Spleen (tissue), 11 donors: ENCODE measurements at regions not wholly inside any gene's neighbourhood (a gene's known extent, or its start where the extent isn't known, plus 50 kb on each side); places are given as distances from the start of the nearest gene placed in this dataset.
"Not testable (repeated sequence)": the region's sequence is repeated elsewhere in the genome, so short reads cannot be mapped to it uniquely, and the experiment has no call there.

Experiments used
- DNase-seq: peaks from one replicate; pipeline ENCODE4 v3.0.0-alpha.2; 2020
- H3K27ac ChIP-seq, 8 donors: fragments of 200-600 bp; sonication (generic) in 7 of 8; 1 replicate in 4 of 8; 2 replicates in 4 of 8; pipeline versions ENCODE4 v1.5.0 to v1.8.0; 2016 to 2021; ENCODE audit warnings: inconsistent platforms in 4 of 8, mild to moderate bottlenecking in 4 of 8, moderate library complexity in 1 of 8
- H3K27me3 ChIP-seq, 7 donors: fragments of 200-600 bp; sonication (generic) in 6 of 7; replicated peaks in 1 of 7; 1 replicate in 4 of 7; 2 replicates in 3 of 7; pipeline versions ENCODE4 v1.5.0 to v1.8.0; 2016 to 2021; ENCODE audit warnings: inconsistent platforms in 3 of 7, mild to moderate bottlenecking in 1 of 7
- H3K36me3 ChIP-seq, 6 donors: fragments of 200-600 bp; sonication (generic) in 5 of 6; 1 replicate in 4 of 6; 2 replicates in 2 of 6; pipeline versions ENCODE4 v1.5.0 to v1.8.0; 2016 to 2021; ENCODE audit warnings: inconsistent platforms in 2 of 6
- H3K4me1 ChIP-seq, 6 donors: fragments of 200-600 bp; sonication (generic) in 5 of 6; 1 replicate in 3 of 6; 2 replicates in 3 of 6; pipeline versions ENCODE4 v1.5.0 to v1.8.0; 2016 to 2021; ENCODE audit warnings: inconsistent platforms in 3 of 6
- H3K4me3 ChIP-seq, 8 donors: fragments of 200-600 bp; sonication (generic) in 7 of 8; 1 replicate in 4 of 8; 2 replicates in 4 of 8; pipeline versions ENCODE4 v1.5.0 to v1.8.0; 2016 to 2021; ENCODE audit warnings: inconsistent platforms in 4 of 8, mild to moderate bottlenecking in 4 of 8, moderate library complexity in 2 of 8
- H3K9me3 ChIP-seq, 8 donors: fragments of 200-600 bp; sonication (generic) in 7 of 8; 1 replicate in 4 of 8; 2 replicates in 4 of 8; pipeline versions ENCODE4 v1.5.0 to v1.8.0; 2016 to 2021; ENCODE audit warnings: inconsistent platforms in 4 of 8
- CTCF ChIP-seq, 11 experiments: fragments of 200-600 bp in 7 of 11; fragments of 450-650 bp in 4 of 11; sonication (generic) in 4 of 11; IDR thresholded peaks in 8 of 11; conservative IDR thresholded peaks in 3 of 11; 1 replicate in 7 of 11; 2 replicates in 4 of 11; pipeline versions ENCODE4 v1.4.0 to v1.8.0; 2016 to 2021; ENCODE audit warnings: antibody characterized with exemption in 11 of 11, inconsistent platforms in 4 of 11, mild to moderate bottlenecking in 1 of 11
- POLR2A ChIP-seq, 3 donors: fragments of 450-650 bp; IDR thresholded peaks; one replicate each; pipeline ENCODE4 v1.5.1; 2017; ENCODE audit warnings: antibody characterized with exemption in 3 of 3, mild to moderate bottlenecking in 1 of 3
- POLR2AphosphoS5 ChIP-seq, 3 donors: sonication (generic); formaldehyde crosslinking; IDR thresholded peaks; one replicate each; pipeline ENCODE4 v1.5.1; 2017; ENCODE audit warnings: antibody characterized with exemption in 3 of 3
- WGBS, 5 donors: extraction: QIAGEN DNeasy Blood & Tissue Kit in 3 of 5; methylation state at CpG; one replicate each; pipeline versions ENCODE4 v1.1.5 to v1.1.7; 2013 to 2018; 5-methylcytosine and 5-hydroxymethylcytosine counted together
- intact Hi-C: fragments of 100-400 bp; cut with DNase I; formaldehyde crosslinking; loops from one replicate; pipeline ENCODE4 v1.15.0; 2023; ENCODE audit warnings: low total_unique reads
- donor health status: healthy with polysubstance abuse.
- donor health status: DM: no; HTN: no; CAD: no; lungs with moderate emphysema.
- donor health status: DM: no; HTN: no; CAD: no.
- donor health status: Bipolar disorder and iron deficiency.
- donor health status: healthy.
- donor health status: DM: no; HTN: no; CAD: no.
- donor health status: DM: yes; HTN: yes; CAD: no.

- DNase-seq = no peak
- Histone ChIP-seq H3K4me1 (no peaks in the 10 kb centered on the region), H3K27ac (no peak overlapping the region), H3K27me3 (no peaks in the 10 kb centered on the region), H3K9me3 (no peaks in the 10 kb centered on the region), H3K4me3 (no peak overlapping the region), H3K36me3 (no peaks in the 10 kb centered on the region)
- 65 to 89% (median 76%) methylated on average over 2 of the region's 2 CpGs for WGBS, 5 donors
- intact Hi-C loops = no loop called here
- TF ChIP-seq CTCF (IDR thresholded peaks at IDR 0.05 in 8 of 11, conservative IDR thresholded peaks at IDR 0.05 in 3 of 11) (no peak), POLR2AphosphoS5 (IDR thresholded peaks at IDR 0.05) (no peak), POLR2A (IDR thresholded peaks at IDR 0.05) (no peak)
Measured at GRCh38 chr6:27168108-27168507, 79.4 kb upstream of the PRSS16 start.

GRCh38 chr6:27168586-27169443 lies 78.7 kb upstream of the PRSS16 start:
- Histone ChIP-seq H3K9me3 (no peaks in the 10 kb centered on the region), H3K4me1 (no peaks in the 10 kb centered on the region), H3K4me3 (no peak overlapping the region), H3K27me3 (no peaks in the 10 kb centered on the region), H3K27ac (no peak overlapping the region), H3K36me3 (no peaks in the 10 kb centered on the region)
- 86 to 88% (median 87%) methylated on average over 5 of the region's 5 CpGs for WGBS, 5 donors
- intact Hi-C loops = no loop called here
- TF ChIP-seq CTCF (IDR thresholded peaks at IDR 0.05 in 8 of 11, conservative IDR thresholded peaks at IDR 0.05 in 3 of 11) = no peak
- no peak for DNase-seq

GRCh38 chr6:27172524-27173231 lies 74.8 kb upstream of the PRSS16 start:
- H3K27ac ChIP-seq, H3K4me3 ChIP-seq, DNase-seq, H3K27me3 ChIP-seq, intact Hi-C loops, H3K9me3 ChIP-seq, H3K36me3 ChIP-seq: not testable (repeated sequence)
- 89 to 91% (median 90%) methylated on average over 19 of the region's 19 CpGs for WGBS, 5 donors
- peaks cover 0 to 11% (median 2%) of the 10 kb centered on the region in 6 donors for H3K4me1 ChIP-seq

GRCh38 chr6:27173232-27173601 lies 74.3 kb upstream of the PRSS16 start:
- H3K36me3 ChIP-seq, H3K27me3 ChIP-seq, intact Hi-C loops, H3K4me3 ChIP-seq, H3K27ac ChIP-seq, DNase-seq, H3K9me3 ChIP-seq: not testable (repeated sequence)
- peaks cover 0 to 11% (median 2%) of the 10 kb centered on the region in 6 donors for H3K4me1 ChIP-seq
- WGBS, 5 donors = 86 to 92% (median 89%) methylated on average over 8 of the region's 8 CpGs

GRCh38 chr6:27174958-27175357 lies 72.5 kb upstream of the PRSS16 start:
- Histone ChIP-seq H3K36me3 (no peaks in the 10 kb centered on the region), H3K4me3 (no peak overlapping the region), H3K9me3 (no peaks in the 10 kb centered on the region), H3K27ac (no peak overlapping the region), H3K27me3 (no peaks in the 10 kb centered on the region), H3K4me1 (peaks cover 0 to 18% (median 6%) of the 10 kb centered on the region in 6 donors)
- DNase-seq = no peak
- intact Hi-C loops = no loop called here
- 72 to 82% (median 80%) methylated on average over 6 of the region's 6 CpGs for WGBS, 5 donors
- TF ChIP-seq POLR2AphosphoS5 (IDR thresholded peaks at IDR 0.05) (no peak), POLR2A (IDR thresholded peaks at IDR 0.05) (no peak), CTCF (IDR thresholded peaks at IDR 0.05 in 8 of 11, conservative IDR thresholded peaks at IDR 0.05 in 3 of 11) (no peak)
